DMS53 (cell line): ENCODE measurements at regions not wholly inside any gene's neighbourhood (a gene's known extent, or its start where the extent isn't known, plus 50 kb on each side); places are given as distances from the start of the nearest gene placed in this dataset.
A peak's percentile ranks its signal among the peaks of the same experiment; 100 is the strongest.
"Not testable (repeated sequence)": the region's sequence is repeated elsewhere in the genome, so short reads cannot be mapped to it uniquely, and the experiment has no call there.

Experiments used
- DNase-seq: peaks from one replicate; lab custom pipeline; 2025; lab: John Stamatoyannopoulos, UW

GRCh38 chr12:93979189-93979588 is 169.2 kb upstream of the PLXNC1 start:
- DNase-seq = peak; percentile 66

- no peak for DNase-seq
Observed at GRCh38 chr12:93980711-93981110, 167.7 kb upstream of the PLXNC1 start.

- no peak for DNase-seq
Observed at GRCh38 chr12:93981411-93981810, 167.0 kb upstream of the PLXNC1 start.

GRCh38 chr12:93982771-93983315 is 165.5 kb upstream of the PLXNC1 start:
- DNase-seq = peak; percentile 40

- DNase-seq = no peak
Observed at GRCh38 chr12:93984005-93984404, 164.4 kb upstream of the PLXNC1 start.

GRCh38 chr12:93989949-93990348 is 158.4 kb upstream of the PLXNC1 start:
- DNase-seq = peak; percentile 60

- DNase-seq = peak; percentile 29
Observed at GRCh38 chr12:93990832-93991803, 157.3 kb upstream of the PLXNC1 start.

- DNase-seq = no peak
Observed at GRCh38 chr12:93991829-93992461, 156.4 kb upstream of the PLXNC1 start.

GRCh38 chr12:93994721-93995120 is 153.7 kb upstream of the PLXNC1 start:
- no peak for DNase-seq

- no peak for DNase-seq
Observed at GRCh38 chr12:93996321-93996720, 152.1 kb upstream of the PLXNC1 start.

GRCh38 chr12:94001691-94002090 is 146.7 kb upstream of the PLXNC1 start:
- no peak for DNase-seq

- not testable (repeated sequence) for DNase-seq
Observed at GRCh38 chr12:94002925-94003324, 145.5 kb upstream of the PLXNC1 start.

GRCh38 chr12:94007833-94008232 is 140.5 kb upstream of the PLXNC1 start:
- DNase-seq = not testable (repeated sequence)

GRCh38 chr12:94010307-94010706 is 138.1 kb upstream of the PLXNC1 start:
- no peak for DNase-seq

- DNase-seq = no peak
Observed at GRCh38 chr12:94012071-94012470, 136.3 kb upstream of the PLXNC1 start.

- DNase-seq = no peak
Observed at GRCh38 chr12:94012590-94012989, 135.8 kb upstream of the PLXNC1 start.

- not testable (repeated sequence) for DNase-seq
Observed at GRCh38 chr12:94017247-94017646, 131.1 kb upstream of the PLXNC1 start.

- no peak for DNase-seq
Observed at GRCh38 chr12:94020335-94020734, 128.0 kb upstream of the PLXNC1 start.

GRCh38 chr12:94023879-94024278 is 124.5 kb upstream of the PLXNC1 start:
- DNase-seq = no peak

- DNase-seq = no peak
Observed at GRCh38 chr12:94025068-94025467, 123.3 kb upstream of the PLXNC1 start.

GRCh38 chr12:94025756-94026155 is 122.6 kb upstream of the PLXNC1 start:
- DNase-seq = no peak

- no peak for DNase-seq
Observed at GRCh38 chr12:94026596-94026995, 121.8 kb upstream of the PLXNC1 start.

- no peak for DNase-seq
Observed at GRCh38 chr12:94027561-94027960, 120.8 kb upstream of the PLXNC1 start.
